ENCODE measurements at regions not wholly inside any gene's neighbourhood (a gene's known extent, or its start where the extent isn't known, plus 50 kb on each side); places are given as distances from the start of the nearest gene placed in this dataset.

DNA sequence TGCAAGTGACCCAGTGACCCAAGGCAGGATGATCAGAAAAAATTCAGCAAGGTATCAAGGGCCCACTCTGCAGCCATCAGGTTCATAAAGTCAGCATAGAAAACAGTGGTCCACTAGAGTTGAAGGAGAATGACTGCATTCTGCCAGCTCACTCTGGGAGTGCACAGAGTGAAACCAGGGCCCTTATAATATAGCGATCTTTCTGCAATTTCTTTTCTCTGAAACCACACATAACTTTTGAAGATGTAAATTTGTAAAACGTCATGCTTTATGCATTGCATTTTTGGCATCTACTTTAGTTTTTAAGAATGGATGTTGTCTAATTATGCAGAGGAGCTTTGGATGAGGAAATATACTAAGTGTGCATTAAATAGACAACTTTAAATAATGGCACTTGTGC lies 225.0 kb upstream of the SMIM21 start:
- TF ChIP-seq, protein P1, sequence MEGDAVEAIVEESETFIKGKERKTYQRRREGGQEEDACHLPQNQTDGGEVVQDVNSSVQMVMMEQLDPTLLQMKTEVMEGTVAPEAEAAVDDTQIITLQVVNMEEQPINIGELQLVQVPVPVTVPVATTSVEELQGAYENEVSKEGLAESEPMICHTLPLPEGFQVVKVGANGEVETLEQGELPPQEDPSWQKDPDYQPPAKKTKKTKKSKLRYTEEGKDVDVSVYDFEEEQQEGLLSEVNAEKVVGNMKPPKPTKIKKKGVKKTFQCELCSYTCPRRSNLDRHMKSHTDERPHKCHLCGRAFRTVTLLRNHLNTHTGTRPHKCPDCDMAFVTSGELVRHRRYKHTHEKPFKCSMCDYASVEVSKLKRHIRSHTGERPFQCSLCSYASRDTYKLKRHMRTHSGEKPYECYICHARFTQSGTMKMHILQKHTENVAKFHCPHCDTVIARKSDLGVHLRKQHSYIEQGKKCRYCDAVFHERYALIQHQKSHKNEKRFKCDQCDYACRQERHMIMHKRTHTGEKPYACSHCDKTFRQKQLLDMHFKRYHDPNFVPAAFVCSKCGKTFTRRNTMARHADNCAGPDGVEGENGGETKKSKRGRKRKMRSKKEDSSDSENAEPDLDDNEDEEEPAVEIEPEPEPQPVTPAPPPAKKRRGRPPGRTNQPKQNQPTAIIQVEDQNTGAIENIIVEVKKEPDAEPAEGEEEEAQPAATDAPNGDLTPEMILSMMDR (conservative IDR thresholded peaks at IDR 0.05; ENCODE audit: low read depth in 2 of 2): no peak
- TF ChIP-seq EZH2 (IDR thresholded peaks at IDR 0.05; ENCODE audit: low read depth, unreplicated experiment): no peak
- no peak for TF ChIP-seq EZH2phosphoT487 (IDR thresholded peaks at IDR 0.05; ENCODE audit: unreplicated experiment)

Data from GM23338 (cell line).